Activated CD8-positive, alpha-beta T cell treated with anti-CD3 and anti-CD28 coated beads for 36 hours (primary cell): ENCODE measurements at regions not wholly inside any gene's neighbourhood (a gene's known extent, or its start where the extent isn't known, plus 50 kb on each side); places are given as distances from the start of the nearest gene placed in this dataset.
A peak's percentile ranks its signal among the peaks of the same experiment; 100 is the strongest.

Experiments used
- ATAC-seq: fragments of 200-7000 bp; cut with Tn5 transposase; one replicate; pipeline ENCODE4 v1.10.0; 2021; ENCODE audit warnings: mild to moderate bottlenecking, moderate library complexity
- CTCF ChIA-PET: fragments of 350-600 bp; sonication (Branson Sonifier 250); formaldehyde crosslinking; loops from one replicate; lab custom pipeline; 2021; ENCODE audit warnings: antibody characterized with exemption; lab: Charles Lee
- POLR2A ChIA-PET: fragments of 350-600 bp; sonication (Branson Sonifier 250); formaldehyde crosslinking; loops from one replicate; lab custom pipeline; 2021; ENCODE audit warnings: antibody characterized with exemption; lab: Charles Lee
- DNase-seq: peaks from one replicate; pipeline ENCODE4 v3.0.0-alpha.2; 2020
- H3K27ac Mint-ChIP-seq: one replicate; pipeline ENCODE4 v1.8.0; 2021; ENCODE audit warnings: mild to moderate bottlenecking, mixed read lengths
- H3K27me3 Mint-ChIP-seq: one replicate; pipeline ENCODE4 v1.8.0; 2021; ENCODE audit warnings: mixed read lengths
- H3K36me3 Mint-ChIP-seq: one replicate; pipeline ENCODE4 v1.8.0; 2021; ENCODE audit warnings: low read depth, mixed read lengths
- H3K4me1 Mint-ChIP-seq: one replicate; pipeline ENCODE4 v1.8.0; 2021; ENCODE audit warnings: low read depth, mixed read lengths
- H3K4me3 Mint-ChIP-seq: one replicate; pipeline ENCODE4 v1.8.0; 2021; ENCODE audit warnings: mild to moderate bottlenecking, moderate library complexity, mixed read lengths
- H3K9me3 Mint-ChIP-seq: one replicate; pipeline ENCODE4 v1.8.0; 2021; ENCODE audit warnings: mixed read lengths
- intact Hi-C: fragments of 100-400 bp; cut with micrococcal nuclease; formaldehyde crosslinking; loops from one replicate; pipeline ENCODE4 v1.10.0; 2022
- TF ChIP-seq, protein P1 (sequence below): fragments of 200-600 bp; IDR thresholded peaks from one replicate; pipeline ENCODE4 v1.8.0; 2022; ENCODE audit warnings: antibody characterized with exemption, mild to moderate bottlenecking

DNA sequence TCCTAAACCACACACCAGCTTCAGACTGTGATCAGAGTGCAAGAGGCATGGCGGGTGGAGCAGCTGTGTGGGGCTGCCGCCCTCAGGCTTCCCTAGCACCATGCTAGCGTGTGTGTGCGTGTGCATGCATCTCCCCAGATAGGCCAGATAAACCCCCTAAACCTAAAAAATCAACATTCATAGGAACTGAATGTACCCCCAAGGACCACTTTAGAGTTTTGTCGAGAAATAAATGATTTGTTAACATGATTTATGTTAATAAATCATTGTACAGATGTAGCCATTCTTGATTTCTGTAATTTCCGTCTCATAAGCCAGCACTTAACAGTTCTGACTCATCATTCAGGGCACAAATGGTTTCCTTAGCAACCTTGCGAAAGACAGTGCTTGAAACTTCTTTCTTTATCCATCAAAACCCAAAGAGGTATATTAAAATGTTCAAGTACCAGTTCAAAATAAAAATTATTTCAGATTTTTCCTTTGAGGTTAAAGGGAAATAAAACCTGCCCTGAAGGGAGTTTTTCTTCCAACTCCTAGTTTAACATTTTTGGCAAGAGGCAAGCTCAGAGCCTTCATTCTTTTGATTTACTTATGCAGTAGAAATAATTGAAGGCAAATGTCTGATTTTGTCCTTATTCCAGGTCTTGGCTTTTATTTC is 206.2 kb upstream of the RGS6 start:
- Mint-ChIP-seq H3K9me3 (no peaks in the 10 kb centered on the region), H3K36me3 (peaks cover 32% of the 10 kb centered on the region), H3K4me1 (peaks cover 5% of the 10 kb centered on the region), H3K4me3 (no peak overlapping the region), H3K27ac (no peak overlapping the region), H3K27me3 (no peaks in the 10 kb centered on the region)
- POLR2A ChIA-PET = no interaction called here
- CTCF ChIA-PET = interaction anchor here (1.2 kb wide), 1 partner anchor 622 kb away, joined by 3 read pairs; no protein-coding TSS in a partner anchor
- TF ChIP-seq, protein P1, sequence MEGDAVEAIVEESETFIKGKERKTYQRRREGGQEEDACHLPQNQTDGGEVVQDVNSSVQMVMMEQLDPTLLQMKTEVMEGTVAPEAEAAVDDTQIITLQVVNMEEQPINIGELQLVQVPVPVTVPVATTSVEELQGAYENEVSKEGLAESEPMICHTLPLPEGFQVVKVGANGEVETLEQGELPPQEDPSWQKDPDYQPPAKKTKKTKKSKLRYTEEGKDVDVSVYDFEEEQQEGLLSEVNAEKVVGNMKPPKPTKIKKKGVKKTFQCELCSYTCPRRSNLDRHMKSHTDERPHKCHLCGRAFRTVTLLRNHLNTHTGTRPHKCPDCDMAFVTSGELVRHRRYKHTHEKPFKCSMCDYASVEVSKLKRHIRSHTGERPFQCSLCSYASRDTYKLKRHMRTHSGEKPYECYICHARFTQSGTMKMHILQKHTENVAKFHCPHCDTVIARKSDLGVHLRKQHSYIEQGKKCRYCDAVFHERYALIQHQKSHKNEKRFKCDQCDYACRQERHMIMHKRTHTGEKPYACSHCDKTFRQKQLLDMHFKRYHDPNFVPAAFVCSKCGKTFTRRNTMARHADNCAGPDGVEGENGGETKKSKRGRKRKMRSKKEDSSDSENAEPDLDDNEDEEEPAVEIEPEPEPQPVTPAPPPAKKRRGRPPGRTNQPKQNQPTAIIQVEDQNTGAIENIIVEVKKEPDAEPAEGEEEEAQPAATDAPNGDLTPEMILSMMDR = no peak
- DNase-seq = no peak
- intact Hi-C loops = no loop called here
- peak; percentile 37 for ATAC-seq

DNA sequence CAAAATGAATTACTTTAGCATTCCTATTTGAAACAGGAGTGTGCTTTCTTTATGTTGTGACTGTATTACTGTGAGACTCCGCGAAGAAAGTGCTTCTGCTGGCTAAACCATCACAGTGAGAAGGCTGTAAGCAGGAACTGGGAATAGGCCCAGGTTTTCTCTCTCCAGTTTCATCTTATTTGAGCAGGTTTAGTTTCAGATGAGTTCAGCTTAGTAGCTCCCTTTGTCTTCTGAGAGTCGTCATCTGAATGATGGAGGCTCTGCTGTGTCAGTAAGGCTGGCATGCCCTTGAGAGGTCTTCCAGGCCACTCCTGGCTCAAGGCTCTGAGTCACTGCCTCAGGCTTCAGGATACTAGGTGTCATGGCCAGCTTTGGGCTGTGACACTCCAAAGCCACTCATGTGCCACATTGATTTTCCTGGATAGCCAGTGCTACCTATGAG is 205.6 kb upstream of the RGS6 start:
- H3K4me1 Mint-ChIP-seq = peaks cover 5% of the 10 kb centered on the region
- H3K36me3 Mint-ChIP-seq = peaks cover 36% of the 10 kb centered on the region
- intact Hi-C loops = no loop called here
- POLR2A ChIA-PET = interaction anchor here (0.6 kb wide), 1 partner anchor 1266 kb away, joined by 4 read pairs; no protein-coding TSS in a partner anchor
- DNase-seq (no peak), ATAC-seq (no peak)
- TF ChIP-seq, protein P1 = no peak
- CTCF ChIA-PET = interaction anchor here (1.2 kb wide), 1 partner anchor 622 kb away, joined by 3 read pairs; no protein-coding TSS in a partner anchor
- no peak overlapping the region for H3K4me3 Mint-ChIP-seq
- no peaks in the 10 kb centered on the region for H3K27me3 Mint-ChIP-seq
- no peaks in the 10 kb centered on the region for H3K9me3 Mint-ChIP-seq
- no peak overlapping the region for H3K27ac Mint-ChIP-seq

DNA sequence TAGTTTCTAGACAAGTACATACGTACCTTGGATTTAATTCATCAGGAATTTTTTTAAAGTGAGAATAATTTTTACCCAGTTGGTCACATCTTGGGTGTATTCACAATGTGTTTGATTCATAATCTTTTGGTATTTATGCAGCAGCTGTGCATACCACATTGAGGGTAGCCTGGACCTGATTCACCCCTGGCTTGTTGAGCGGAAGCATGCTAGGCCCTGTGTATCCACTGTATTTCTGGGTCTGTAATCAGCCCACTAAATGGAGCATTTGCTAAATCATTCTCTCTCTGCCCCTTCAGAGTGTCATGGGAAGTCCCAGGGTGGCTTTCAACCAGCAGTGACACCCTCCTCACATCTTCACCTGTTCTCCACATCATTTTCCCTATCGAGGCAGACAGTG is 203.8 kb upstream of the RGS6 start:
- H3K4me3 Mint-ChIP-seq = no peak overlapping the region
- peaks cover 5% of the 10 kb centered on the region for H3K4me1 Mint-ChIP-seq
- TF ChIP-seq, protein P1 = no peak
- ATAC-seq = no peak
- H3K36me3 Mint-ChIP-seq = peaks cover 34% of the 10 kb centered on the region
- no peak overlapping the region for H3K27ac Mint-ChIP-seq
- intact Hi-C loops = no loop called here
- H3K27me3 Mint-ChIP-seq = no peaks in the 10 kb centered on the region
- no peak for DNase-seq
- no peaks in the 10 kb centered on the region for H3K9me3 Mint-ChIP-seq
- ChIA-PET POLR2A (no interaction called here), CTCF (interaction anchor here (1.6 kb wide), 1 partner anchor 25 kb away, joined by 4 read pairs; no protein-coding TSS in a partner anchor)

DNA sequence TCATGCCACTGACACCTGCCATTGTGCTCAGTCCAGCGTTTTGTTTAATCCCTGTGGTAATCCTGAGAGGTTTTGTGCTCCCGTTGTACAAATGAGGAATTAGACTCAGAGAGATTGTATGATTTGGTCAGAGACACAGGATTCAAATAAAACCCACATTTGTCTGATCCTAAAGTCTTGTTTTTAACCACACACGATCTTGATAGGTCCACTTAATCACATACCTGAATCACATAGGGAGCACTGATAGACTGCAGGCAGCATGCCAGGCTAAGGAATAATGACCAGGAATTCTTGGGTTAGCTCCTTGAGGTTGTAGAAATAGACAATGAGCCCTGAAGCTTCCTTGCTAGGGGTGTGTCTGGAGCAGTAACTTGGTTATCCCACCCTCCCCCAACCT is 202.6 kb upstream of the RGS6 start:
- intact Hi-C loops = no loop called here
- H3K4me1 Mint-ChIP-seq = peaks cover 3% of the 10 kb centered on the region
- H3K36me3 Mint-ChIP-seq = peaks cover 35% of the 10 kb centered on the region
- H3K4me3 Mint-ChIP-seq = no peak overlapping the region
- no peak overlapping the region for H3K27ac Mint-ChIP-seq
- no peak for ATAC-seq
- TF ChIP-seq, protein P1 = no peak
- DNase-seq = no peak
- CTCF ChIA-PET = interaction anchor here (1.6 kb wide), 1 partner anchor 23 kb away, joined by 4 read pairs; no protein-coding TSS in a partner anchor
- POLR2A ChIA-PET = no interaction called here
- no peaks in the 10 kb centered on the region for H3K9me3 Mint-ChIP-seq
- no peaks in the 10 kb centered on the region for H3K27me3 Mint-ChIP-seq

DNA sequence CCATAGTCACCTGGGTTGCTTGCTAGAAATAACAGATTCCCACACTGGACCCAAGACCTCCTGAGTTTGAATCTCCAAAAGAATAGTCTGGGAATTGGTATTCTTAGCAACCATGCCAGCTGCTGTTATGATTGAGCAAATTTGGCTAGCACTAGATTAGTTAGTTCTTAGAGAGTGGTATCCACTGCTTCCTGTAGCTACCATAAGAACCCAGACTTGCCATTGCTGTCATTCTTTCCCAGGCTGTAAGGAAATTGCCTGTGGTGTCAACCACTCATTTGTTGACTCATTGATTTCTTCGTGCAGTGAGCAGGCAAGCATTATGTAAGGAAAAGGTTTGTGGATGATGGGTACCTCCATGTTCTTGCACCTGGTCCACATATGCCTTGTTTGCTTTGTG is 201.8 kb upstream of the RGS6 start:
- Mint-ChIP-seq H3K9me3 (no peaks in the 10 kb centered on the region), H3K27ac (no peak overlapping the region), H3K36me3 (peaks cover 31% of the 10 kb centered on the region), H3K4me1 (peaks cover 3% of the 10 kb centered on the region), H3K4me3 (no peak overlapping the region), H3K27me3 (no peaks in the 10 kb centered on the region)
- TF ChIP-seq, protein P1 = no peak
- intact Hi-C loops = no loop called here
- ATAC-seq (no peak), DNase-seq (no peak)
- POLR2A ChIA-PET = no interaction called here
- CTCF ChIA-PET = no interaction called here
